Stimulated activated CD8-positive, alpha-beta memory T cell treated with anti-CD3 and anti-CD28 coated beads, Interleukin-12 subunit alpha, Interleukin-12 subunit beta, amount 100 ng/mL, for 24 hours (primary cell): ENCODE measurements at regions not wholly inside any gene's neighbourhood (a gene's known extent, or its start where the extent isn't known, plus 50 kb on each side); places are given as distances from the start of the nearest gene placed in this dataset.
"Not testable (repeated sequence)": the region's sequence is repeated elsewhere in the genome, so short reads cannot be mapped to it uniquely, and the experiment has no call there.

ENCODE experiments used
- DNase-seq: peaks from one replicate; pipeline ENCODE4 v3.0.0-alpha.2; 2020; ENCODE audit errors: extremely low read depth

DNA sequence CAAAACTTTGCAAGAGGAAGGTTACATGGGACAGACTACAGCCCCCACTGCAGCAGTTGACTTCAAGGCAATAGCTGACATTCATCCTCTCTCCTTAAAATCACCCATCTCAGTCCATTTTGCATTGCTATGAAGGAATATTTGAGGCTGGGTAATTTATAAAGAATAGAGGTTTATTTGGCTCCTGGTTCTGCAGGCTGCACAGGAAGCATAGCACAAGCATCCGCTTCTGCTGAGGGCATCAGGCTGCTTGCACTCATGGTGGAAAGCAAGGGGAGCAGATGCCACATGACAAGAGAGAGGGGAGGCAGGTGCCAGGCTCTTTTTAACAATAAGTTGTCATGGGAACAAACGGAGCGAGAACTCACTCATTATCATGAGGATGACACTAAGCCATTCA lies 646.0 kb downstream of the ZEB2 start:
- DNase-seq, result no peak

DNA sequence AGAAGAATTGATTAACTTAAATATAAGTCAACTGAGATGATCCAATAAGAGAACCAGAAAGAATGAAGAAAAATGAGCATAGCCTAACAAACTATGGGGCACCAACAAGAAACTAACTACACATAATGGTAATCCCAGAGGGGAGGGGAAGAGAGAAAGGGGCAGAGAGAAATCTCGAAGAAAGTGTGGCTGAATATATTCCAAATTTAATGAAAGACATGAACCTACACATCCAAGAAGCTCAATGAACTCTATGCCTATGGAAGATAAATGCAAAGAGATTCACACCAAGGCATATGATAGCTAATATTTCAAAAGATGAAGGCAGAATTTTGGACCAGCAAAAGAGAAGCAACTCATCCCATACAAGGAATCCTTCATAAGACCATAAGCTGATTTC lies 649.2 kb downstream of the ZEB2 start:
- DNase-seq, result no peak

DNA sequence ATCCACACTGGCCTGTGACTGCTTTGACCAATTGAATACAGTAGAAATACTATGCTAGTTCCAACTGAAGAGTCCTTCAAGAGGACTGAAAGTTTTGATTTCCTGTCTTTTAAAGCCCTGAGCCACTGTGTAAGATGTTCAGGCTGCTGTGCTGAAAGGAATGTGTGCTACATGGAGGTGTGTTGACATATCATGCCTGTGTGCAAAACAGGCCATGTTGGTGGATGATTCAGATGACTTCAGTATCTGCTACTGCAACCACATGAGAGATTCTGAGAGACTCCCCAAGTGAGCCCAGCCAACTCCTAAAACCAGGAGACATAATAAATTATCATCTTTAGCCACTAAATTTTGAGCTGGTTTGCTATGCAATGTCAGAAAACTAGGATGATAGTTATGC lies 662.9 kb downstream of the ZEB2 start:
- DNase-seq, result no peak

DNA sequence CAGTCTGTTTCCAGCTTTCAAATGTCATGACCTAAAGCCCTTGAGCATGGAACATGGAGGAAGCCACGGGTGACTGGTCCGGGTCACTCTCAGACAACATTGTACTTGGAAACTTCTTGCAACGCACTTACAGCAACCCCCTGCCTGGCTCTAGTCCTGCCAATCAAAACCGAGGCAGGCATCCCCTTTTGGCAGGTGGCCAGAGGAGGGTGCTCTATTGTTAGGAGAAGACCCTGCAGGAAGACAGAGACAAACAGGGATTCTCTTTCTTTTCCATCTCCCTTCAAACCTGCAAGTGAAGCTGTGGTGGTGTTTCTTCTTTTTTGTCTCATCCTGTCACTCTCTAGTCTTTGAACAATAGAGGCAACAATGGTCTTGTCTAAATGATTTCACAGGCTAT lies 667.2 kb downstream of the ZEB2 start:
- no peak for DNase-seq

DNA sequence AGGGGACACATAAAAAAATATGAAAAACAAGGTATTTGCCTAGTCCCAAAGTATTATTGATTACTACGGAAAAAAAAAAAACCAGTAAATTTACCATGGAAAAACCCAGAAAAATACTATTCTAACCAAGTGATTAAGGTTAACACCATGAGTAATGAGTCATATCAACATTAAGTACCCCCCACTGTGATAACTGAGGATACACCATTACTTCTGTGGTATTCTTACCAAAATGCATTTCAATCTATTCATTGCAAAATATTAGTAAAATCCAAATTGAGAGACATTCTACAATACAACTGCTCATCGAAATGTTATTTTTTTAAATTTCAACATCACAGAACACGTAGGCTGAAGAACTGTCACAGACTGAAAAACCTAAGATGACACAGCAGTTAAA lies 669.8 kb downstream of the ZEB2 start:
- no peak for DNase-seq

DNA sequence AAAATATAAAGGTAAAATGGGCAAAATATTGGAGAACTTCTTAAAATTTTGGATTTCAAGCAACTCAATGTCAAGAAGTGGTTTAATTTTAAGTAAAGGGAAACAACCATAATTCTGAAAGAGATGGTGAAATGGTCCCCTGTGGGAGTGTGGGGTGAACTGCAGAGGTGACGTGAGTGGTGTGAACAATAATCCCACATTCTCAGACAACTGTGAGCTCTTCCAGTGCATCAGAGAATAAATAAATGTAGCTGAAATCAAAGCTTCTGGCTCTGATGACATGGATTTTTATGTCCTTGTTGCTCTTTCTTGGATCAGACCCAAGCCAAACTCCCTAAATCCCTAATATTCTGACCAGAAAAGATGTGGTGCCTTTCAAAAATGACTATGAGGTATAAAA lies 672.7 kb downstream of the ZEB2 start:
- DNase-seq, result no peak

DNA sequence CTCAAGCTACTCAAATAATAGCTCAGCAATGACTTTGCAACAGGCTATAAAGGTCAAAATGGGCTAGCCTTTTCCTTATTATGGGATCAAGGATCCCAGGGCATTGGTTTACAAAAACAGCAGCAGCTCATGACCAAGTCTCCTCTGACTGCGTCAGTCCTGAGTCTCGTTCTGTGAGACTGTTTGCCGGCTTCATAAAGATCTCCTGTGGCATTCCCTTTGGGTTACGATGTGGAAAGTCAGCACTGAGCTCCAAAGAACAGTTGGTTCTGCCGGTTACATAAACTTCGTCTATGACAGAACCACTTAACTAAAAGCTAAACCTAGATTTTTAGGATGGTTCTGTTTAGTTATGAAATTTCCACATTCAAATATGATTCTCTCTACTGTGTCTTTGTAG lies 674.9 kb downstream of the ZEB2 start:
- DNase-seq, result no peak

DNA sequence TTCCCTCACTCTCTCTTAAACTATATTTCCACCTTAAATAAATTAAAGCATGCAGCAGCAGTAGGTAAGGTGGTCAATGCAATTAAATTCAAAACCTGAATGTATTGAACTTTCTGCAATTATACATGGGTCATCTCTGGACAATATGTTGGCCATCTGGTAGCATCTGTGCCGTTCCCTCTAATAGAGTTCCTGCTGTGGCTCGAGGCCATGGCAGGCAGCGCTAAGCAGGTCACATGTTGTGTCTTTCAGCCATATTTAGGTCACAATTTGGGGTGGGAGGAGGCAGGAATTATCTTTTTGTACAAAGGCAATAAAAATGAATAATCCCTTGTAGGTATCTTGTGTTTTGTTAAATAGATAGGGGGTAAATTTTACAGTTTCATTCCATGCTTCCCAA lies 676.2 kb downstream of the ZEB2 start:
- DNase-seq, result no peak

DNA sequence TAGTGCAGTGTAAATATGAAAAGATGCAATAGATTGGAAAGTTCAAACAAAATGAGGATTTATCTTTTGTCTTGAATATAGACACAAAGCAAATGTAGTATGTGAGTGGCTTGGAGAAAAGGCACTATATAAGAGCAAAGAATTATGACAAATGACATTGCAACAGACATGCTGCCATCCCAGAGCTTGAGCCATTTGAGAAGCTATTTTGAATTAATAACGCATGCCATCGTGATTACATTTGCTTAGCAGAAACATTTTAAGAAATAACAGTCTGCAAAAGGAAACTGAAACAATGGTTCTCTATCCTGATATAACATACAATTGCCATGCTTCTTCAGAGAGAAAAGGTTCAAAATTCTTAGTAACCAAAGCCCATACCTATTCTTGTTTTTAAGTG lies 677.1 kb downstream of the ZEB2 start:
- no peak for DNase-seq

DNA sequence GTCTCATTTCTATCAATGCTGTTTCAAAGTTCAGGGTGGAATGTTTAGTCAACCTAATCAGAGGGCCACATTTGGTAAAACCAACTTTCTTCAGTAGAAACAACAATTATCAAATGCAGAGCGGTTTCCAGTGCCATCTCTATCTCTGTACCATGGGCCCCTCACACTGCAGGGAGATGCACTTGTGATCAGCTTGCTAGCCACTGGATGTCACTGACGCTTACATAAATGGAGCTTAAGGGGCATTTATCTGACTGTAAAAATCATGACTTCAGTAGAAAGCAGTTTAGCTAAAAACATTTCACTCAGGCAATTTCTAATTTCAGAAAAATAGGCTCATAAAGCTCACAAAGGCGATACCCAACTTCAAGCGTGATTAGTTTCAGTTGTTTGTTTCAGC lies 678.0 kb downstream of the ZEB2 start:
- DNase-seq, result no peak

DNA sequence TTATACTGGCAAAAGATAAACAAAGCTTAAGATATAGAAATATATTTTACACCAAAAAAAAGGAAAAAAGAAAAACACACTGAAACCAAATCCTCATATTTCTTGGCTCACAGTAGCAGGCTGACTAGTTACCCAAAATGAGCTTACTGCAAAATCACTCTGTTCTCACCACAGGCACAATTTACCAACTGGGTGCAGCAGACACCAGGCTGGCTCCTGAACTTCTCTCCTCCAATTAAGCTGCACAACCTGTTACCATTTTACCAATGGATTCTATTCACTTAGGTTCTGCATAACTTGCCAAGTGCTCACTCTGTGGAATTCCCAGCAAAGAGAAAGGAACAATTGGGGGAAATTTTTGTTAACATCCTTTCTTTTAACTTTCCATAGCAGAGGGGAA lies 679.3 kb downstream of the ZEB2 start:
- no peak for DNase-seq

DNA sequence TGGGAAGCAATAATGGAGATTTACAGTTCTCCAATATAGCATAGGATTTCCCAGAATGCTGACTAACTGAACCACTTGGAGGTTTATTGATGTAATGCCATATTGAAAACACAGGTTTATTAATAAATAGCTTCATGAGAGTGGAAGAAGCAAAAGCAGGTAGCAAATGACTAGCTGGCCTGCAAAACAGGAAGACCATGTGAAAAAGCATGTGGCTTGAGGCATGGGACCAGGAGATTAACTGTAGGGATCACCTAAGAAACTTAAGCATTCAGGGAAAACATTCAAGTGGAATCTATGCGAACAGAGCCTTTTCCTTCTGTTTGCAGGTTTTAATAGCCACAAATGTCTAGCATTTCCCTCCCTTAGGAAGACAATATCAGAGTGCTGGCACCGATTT lies 679.7 kb downstream of the ZEB2 start:
- DNase-seq, result no peak

DNA sequence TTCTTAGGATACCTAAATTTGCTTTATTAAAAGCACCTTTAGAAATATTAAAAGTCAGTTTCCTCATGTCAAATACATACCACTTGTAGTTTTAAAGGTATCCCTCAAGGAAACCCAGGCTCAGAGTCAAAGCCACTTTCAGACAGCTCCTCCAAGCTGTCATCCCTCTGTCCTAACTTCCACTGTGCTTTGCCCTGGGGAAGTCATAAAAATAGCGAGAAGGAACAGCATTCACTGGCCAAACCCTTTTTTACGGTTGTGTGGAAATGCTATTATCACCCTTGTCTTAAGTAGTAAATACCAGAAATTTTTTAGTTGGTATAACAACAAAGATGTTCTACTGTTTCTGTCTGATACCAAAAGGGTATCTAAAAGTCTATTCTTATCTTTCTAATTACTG lies 680.5 kb downstream of the ZEB2 start:
- no peak for DNase-seq

DNA sequence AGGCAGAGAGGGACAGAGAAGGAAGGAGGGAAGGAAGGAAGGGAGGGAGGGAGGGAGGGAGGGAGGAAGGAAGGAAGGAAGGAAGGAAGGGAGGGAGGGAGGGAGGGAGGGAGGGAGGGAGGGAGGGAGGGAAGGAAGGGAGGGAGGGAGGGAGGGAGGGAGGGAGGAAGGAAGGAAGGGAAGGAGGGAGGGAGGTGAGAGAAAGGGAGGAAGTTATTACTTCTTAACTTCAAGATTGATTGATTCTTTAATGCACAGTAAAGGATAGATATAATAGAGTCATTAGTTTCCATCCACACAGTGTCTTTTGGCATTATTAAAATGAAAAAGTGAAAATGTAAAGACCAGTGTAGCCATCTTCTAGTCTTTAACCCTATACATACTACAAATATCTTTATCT lies 682.9 kb downstream of the ZEB2 start:
- not testable (repeated sequence) for DNase-seq

DNA sequence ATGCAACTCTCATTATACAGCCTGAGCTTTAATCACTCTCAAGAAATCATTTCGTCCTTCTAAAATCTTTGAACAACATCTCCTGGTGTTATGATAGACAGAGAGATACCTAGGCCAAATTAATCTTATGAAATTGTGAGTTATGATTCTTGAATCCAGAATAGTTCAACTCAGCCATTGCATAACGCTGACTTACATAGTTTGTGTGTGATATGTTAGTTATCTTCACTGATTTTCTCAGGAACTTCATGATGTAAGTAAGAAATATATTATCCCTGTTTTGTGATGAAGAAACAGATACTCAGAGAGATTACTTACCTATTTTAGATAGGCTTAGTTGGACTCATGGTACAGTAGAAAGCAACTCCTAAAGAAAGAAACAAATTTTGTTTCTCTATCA lies 684.4 kb downstream of the ZEB2 start:
- no peak for DNase-seq

DNA sequence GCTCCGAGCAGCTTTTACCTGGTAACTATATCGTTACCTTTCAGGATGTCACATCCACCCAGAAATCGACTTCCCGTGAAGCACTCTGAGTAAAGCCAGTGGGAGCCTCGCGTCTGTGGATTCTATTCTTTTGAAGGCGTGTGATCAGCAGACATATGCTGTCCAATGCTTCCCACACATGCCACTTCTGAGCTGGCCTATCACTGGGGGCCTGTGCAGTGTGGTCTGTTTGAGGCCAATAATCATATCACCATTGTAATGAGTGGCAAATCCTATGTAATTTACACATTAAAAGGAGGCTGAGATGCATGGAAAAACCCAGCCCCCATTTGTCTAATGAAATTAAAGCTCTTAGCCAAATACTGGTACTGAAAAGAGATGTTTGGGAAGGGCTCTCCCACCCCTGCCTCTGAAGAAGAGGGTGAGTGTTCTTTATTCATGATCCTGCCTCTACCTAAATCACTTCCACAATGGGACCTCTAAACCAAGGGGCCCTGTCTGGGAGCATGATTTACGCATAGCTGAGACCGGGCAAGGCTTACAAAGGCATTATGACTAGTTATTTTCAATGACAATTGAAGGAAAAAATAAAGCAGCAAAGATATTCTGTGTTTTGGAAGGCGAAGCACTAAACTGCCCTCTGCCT lies 686.8 kb downstream of the ZEB2 start:
- no peak for DNase-seq

DNA sequence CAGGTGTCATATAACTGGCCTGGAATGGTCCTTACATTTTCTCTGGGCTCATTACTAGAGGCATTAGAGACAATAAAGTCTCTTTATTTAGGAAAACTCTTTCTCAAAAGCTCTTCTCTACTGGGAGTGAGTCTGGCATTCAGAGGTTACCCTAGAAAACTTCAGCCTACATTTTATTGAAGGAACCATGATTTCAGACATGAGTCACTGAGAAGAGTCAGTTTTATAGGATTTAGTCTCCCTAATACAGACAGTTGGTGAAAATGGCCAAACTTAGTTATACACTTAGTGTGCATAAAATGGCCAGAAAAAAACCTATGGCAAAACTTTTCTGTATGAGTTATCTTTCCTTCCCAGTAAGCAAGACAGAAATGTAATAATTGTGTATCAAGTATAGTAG lies 689.4 kb downstream of the ZEB2 start:
- no peak for DNase-seq

DNA sequence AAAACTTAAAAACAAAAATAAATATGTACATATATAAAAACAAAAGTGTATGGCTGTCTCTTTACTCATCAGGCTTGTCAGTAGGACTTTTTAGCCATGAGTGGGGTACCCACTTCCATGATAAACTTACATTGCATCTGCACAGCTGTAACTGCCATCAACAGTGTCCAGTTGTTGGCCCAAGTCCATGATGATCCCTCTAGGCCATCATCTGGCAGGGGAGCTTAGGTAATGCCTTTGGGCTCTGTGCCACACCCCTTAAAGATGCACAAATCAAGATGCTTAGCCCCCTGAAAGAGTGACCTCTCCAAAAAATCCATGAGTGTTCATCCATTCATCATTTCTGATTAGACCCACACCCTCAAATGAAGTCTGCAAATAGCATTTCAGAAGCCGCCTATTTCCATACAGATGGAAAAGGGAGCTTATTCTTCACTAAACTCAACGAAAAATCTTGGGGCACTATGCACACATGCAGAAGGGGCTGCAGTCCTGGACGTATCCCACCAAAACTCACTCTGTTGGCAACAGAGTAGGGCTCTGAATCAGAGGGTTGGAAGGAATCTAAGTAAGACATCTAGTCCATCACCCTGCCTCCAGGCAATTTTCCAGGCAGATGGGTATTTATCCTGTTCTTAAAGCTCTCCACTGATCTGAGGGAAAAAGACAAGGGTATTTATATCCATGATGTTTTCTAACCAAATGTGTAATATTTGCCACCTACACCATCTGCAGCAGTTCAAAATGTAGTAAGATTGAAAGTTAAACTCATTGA lies 691.0 kb downstream of the ZEB2 start:
- no peak for DNase-seq

DNA sequence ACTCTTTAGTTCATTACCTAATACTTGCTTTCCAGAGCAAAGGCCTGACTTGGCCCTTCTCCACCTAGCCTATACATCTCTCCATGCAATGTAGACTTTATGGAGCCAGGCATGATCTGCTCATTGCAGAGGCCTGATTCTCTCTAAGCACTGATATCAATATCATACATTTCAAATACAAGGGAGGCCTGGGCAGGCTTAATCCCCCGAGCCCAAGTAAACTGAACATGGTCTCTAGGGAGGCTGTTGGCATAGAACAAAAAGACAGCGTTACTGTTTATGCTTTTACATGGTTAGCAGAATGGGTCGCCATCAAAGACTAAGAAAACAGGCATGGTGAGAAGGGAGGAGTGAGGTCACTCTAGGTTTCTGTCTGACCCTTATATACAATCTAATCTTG lies 695.1 kb downstream of the ZEB2 start:
- DNase-seq, result no peak

DNA sequence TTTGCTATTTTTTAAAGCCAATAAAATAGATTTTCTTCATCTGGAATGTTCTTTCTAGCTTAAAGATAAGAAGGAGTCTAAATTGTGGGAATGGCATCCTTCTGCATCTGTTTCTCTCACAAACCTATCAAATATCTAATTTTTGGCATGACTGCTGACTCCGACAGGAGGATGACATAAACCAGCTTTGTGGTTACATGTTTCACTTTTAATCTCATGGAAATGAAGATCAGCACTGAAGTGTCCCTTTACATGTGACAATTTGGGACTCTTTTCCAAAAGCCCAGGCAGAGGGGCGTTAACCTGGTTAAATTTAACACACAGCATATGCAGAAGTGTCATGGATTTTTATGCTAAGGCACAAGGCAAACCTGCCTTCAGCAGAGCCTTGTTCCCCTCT lies 694.7 kb downstream of the ARHGAP15 start:
- DNase-seq, result no peak

DNA sequence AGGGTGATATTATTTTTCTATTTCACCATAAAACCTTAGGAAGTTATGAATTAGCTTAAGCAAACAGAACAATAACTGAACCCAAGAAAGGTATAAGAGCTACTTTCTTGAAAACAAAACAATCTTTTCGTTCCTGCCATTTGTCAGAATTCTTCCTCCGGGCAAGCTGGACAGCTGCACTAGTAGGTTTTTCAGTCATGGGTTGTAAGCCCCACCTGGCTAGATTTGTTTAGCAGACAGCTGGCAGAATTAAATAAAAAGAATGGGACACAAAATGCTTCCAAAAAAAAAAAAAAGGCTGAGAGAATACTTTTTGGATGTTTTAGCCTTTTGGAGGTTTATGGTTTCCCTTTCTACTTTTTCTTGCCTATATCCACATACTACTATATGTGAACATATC lies 694.1 kb downstream of the ARHGAP15 start:
- no peak for DNase-seq

DNA sequence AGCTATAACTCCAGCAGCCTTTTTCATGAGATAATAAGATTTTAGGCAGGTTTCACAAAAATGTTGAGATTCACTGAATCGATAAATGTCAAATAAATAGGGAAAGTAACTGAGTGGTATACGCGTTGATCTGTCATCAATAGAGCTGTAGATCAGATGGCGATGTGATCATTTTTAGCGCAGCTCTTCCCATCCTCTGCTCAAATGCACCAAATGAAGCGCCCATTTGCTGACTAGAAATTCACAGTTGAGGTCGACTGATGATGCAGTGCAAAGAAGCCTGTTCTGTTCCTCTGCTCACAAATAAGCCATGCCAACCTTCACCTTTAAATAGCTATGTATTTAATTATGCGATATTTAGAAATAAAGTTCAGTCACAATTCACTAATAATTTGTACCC lies 693.5 kb downstream of the ARHGAP15 start:
- DNase-seq, result no peak

DNA sequence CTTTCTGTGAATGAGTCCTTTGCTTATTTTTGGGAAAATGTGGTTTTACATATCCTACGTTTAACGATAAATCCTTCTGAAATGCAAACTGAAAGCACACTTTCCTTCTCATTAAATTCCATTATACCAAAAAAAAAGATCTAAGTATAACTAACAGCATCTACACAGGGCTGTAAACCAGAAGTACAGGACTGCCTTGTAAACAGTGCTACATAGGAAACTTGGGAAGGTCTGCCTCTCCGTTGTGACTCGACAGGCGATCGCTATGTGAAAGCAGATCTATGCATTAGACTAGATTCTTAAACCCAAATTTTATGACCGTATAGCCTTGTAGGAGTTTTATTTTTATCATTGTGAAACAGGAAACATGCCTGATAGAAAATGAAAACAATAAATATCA lies 690.5 kb downstream of the ARHGAP15 start:
- no peak for DNase-seq

DNA sequence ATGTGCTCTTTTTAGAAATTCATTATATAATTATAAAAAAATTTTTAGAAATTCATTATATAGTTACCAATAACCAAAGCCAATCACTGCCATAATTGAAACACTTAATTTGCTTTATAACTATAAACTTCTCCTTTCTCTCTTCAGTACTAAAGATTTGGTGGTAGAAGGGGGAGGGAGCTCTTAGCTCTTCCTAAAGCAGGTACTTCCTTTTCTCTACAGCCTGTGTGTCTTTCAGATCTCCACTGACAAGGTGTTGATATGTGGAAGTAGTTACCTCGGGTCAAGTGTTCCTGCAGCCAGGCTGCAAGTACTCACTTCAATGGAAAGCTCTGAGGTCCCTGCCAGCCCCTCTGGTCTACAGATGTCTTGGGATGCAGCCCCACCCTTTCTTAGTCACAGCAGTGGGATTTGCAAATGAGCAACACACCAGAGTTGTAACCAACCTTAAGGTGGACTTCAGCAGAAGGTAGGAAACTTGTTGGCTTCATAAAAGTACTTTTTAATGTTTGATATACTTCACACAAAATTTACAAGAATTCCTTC lies 690.0 kb downstream of the ARHGAP15 start:
- no peak for DNase-seq
